NCI-H2029 (cell line): ENCODE measurements at regions not wholly inside any gene's neighbourhood (a gene's known extent, or its start where the extent isn't known, plus 50 kb on each side); places are given as distances from the start of the nearest gene placed in this dataset.
"Not testable (repeated sequence)": the region's sequence is repeated elsewhere in the genome, so short reads cannot be mapped to it uniquely, and the experiment has no call there.

Experiments used
- DNase-seq: peaks from one replicate; lab custom pipeline; 2025; lab: John Stamatoyannopoulos, UW

GRCh38 chr6:26175033-26175427 is 87.8 kb downstream of the HFE start:
- no peak for DNase-seq

- peak; percentile 48 for DNase-seq
Measured at GRCh38 chr6:26175428-26176181, 88.4 kb downstream of the HFE start.

GRCh38 chr6:26179675-26180074 is 92.4 kb downstream of the HFE start:
- DNase-seq = no peak

GRCh38 chr6:26180346-26180745 is 93.1 kb downstream of the HFE start:
- DNase-seq = no peak

GRCh38 chr6:26183237-26183580 is 96.0 kb downstream of the HFE start:
- DNase-seq = no peak

GRCh38 chr6:26183581-26184366 is 96.5 kb downstream of the HFE start:
- peak; percentile 88 for DNase-seq

GRCh38 chr6:26184367-26184891 is 97.2 kb downstream of the HFE start:
- DNase-seq = no peak

- no peak for DNase-seq
Measured at GRCh38 chr6:26185004-26185403, 97.8 kb downstream of the HFE start.

- no peak for DNase-seq
Measured at GRCh38 chr6:26185802-26186201, 98.6 kb downstream of the HFE start.

- DNase-seq = no peak
Measured at GRCh38 chr6:26186652-26187051, 99.4 kb downstream of the HFE start.

- no peak for DNase-seq
Measured at GRCh38 chr6:26187292-26187691, 100.1 kb downstream of the HFE start.

GRCh38 chr6:26187981-26188635 is 100.9 kb downstream of the HFE start:
- DNase-seq = no peak

- not testable (repeated sequence) for DNase-seq
Measured at GRCh38 chr6:26191512-26191911, 104.3 kb downstream of the HFE start.

GRCh38 chr6:26193467-26194328 is 106.5 kb downstream of the HFE start:
- no peak for DNase-seq

GRCh38 chr6:26194329-26194701 is 107.1 kb downstream of the HFE start:
- no peak for DNase-seq

- no peak for DNase-seq
Measured at GRCh38 chr6:26194816-26195375, 107.7 kb downstream of the HFE start.

GRCh38 chr6:26195376-26195923 is 108.2 kb downstream of the HFE start:
- peak; percentile 88 for DNase-seq

- no peak for DNase-seq
Measured at GRCh38 chr6:26195924-26196845, 109.0 kb downstream of the HFE start.

- DNase-seq = peak; percentile 81
Measured at GRCh38 chr6:26196846-26197635, 109.8 kb downstream of the HFE start.

GRCh38 chr6:26197636-26197932 is 110.4 kb downstream of the HFE start:
- no peak for DNase-seq
